ENCODE measurements at regions not wholly inside any gene's neighbourhood (a gene's known extent, or its start where the extent isn't known, plus 50 kb on each side); places are given as distances from the start of the nearest gene placed in this dataset.

DNA sequence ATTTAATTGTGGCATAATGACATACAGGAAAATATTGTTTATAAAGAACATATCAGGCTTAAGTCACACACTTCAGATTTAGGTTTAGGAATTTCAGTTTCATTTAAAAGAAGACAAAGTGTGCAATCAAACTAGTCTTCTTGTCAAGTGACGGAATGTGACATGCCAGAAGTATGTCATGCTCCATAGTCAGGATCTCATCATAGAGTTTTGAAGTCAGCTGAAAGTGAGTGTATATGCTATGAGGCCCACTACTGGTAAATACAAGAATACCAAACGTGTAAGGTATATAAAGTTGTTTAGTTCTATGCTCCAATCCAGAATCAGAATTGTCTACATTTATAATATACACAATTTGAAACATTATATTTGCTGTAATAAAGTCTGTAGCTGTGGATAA lies 988.4 kb downstream of the TBL1XR1 start:
- DNase-seq = no peak
- no peaks in the 10 kb centered on the region for H3K27me3 ChIP-seq
- no peaks in the 10 kb centered on the region for H3K4me1 ChIP-seq
- H3K36me3 ChIP-seq = no peaks in the 10 kb centered on the region
- H3K27ac ChIP-seq = no peak overlapping the region
- no peaks in the 10 kb centered on the region for H3K9me3 ChIP-seq
- intact Hi-C loops (cut with DNase I; ENCODE audit: low total_unique reads) = no loop called here
- no peak for TF ChIP-seq POLR2A (IDR thresholded peaks at IDR 0.05)
- TF ChIP-seq, protein P1, sequence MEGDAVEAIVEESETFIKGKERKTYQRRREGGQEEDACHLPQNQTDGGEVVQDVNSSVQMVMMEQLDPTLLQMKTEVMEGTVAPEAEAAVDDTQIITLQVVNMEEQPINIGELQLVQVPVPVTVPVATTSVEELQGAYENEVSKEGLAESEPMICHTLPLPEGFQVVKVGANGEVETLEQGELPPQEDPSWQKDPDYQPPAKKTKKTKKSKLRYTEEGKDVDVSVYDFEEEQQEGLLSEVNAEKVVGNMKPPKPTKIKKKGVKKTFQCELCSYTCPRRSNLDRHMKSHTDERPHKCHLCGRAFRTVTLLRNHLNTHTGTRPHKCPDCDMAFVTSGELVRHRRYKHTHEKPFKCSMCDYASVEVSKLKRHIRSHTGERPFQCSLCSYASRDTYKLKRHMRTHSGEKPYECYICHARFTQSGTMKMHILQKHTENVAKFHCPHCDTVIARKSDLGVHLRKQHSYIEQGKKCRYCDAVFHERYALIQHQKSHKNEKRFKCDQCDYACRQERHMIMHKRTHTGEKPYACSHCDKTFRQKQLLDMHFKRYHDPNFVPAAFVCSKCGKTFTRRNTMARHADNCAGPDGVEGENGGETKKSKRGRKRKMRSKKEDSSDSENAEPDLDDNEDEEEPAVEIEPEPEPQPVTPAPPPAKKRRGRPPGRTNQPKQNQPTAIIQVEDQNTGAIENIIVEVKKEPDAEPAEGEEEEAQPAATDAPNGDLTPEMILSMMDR (IDR thresholded peaks at IDR 0.05 in 4 of 5, conservative IDR thresholded peaks at IDR 0.05 in 1 of 5) = no peak
- H3K4me3 ChIP-seq = no peak overlapping the region
- in situ Hi-C loops (cut with MboI; ENCODE audit: low sequenced_read_pairs in 4 of 4) = no loop called here
- ATAC-seq = no peak

DNA sequence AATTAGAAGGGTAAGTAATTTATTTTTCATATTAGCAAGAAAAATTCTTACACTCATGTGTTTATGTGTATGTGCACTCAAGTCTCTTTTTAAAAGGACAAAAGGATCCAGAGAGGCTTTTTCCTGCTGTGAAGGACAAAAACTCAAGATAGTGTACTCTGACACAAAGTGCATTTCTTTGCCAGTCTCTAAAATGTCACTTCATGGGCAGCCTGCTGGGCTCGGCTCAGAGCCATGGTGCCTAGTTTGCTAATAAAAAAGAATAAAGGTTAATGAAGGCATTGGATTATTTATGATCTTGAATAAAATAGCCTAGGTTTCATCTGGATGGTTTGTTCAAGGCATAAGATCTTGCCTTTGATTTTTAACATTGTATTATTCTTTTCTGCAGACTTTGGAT lies 989.0 kb downstream of the TBL1XR1 start:
- ATAC-seq = no peak
- Histone ChIP-seq H3K4me1 (no peaks in the 10 kb centered on the region), H3K9me3 (no peaks in the 10 kb centered on the region), H3K36me3 (no peaks in the 10 kb centered on the region), H3K27ac (no peak overlapping the region), H3K4me3 (no peak overlapping the region), H3K27me3 (no peaks in the 10 kb centered on the region)
- TF ChIP-seq, protein P1 (IDR thresholded peaks at IDR 0.05 in 4 of 5, conservative IDR thresholded peaks at IDR 0.05 in 1 of 5) = no peak
- TF ChIP-seq POLR2A (IDR thresholded peaks at IDR 0.05) = no peak
- intact Hi-C loops (cut with DNase I; ENCODE audit: low total_unique reads) (no loop called here), in situ Hi-C loops (cut with MboI; ENCODE audit: low sequenced_read_pairs in 4 of 4) (no loop called here)
- no peak for DNase-seq

DNA sequence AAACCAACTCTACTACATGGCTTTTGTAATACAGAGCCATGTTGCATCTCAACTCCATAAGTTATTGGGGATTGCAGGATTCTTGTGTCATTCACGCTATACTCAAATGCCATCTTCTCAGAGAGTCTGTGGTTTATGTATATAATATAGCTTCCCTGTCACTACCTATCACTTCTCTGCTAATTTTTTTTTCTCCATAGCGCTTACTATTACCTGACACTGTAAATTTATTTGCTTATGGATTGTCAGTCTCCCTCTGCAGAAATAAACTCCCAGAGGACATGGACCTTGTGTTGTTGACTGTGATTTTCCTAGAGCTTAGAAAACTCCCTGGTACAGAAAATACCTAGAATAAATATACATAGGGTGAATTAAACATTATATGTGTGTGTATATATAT lies 990.5 kb downstream of the TBL1XR1 start:
- no peaks in the 10 kb centered on the region for H3K36me3 ChIP-seq
- no peaks in the 10 kb centered on the region for H3K9me3 ChIP-seq
- no peak for TF ChIP-seq POLR2A (IDR thresholded peaks at IDR 0.05)
- TF ChIP-seq, protein P1 (IDR thresholded peaks at IDR 0.05 in 4 of 5, conservative IDR thresholded peaks at IDR 0.05 in 1 of 5) = no peak
- H3K4me1 ChIP-seq = no peaks in the 10 kb centered on the region
- intact Hi-C loops (cut with DNase I; ENCODE audit: low total_unique reads) (no loop called here), in situ Hi-C loops (cut with MboI; ENCODE audit: low sequenced_read_pairs in 4 of 4) (no loop called here)
- no peaks in the 10 kb centered on the region for H3K27me3 ChIP-seq
- no peak overlapping the region for H3K27ac ChIP-seq
- no peak for DNase-seq
- ATAC-seq = no peak
- H3K4me3 ChIP-seq = no peak overlapping the region

DNA sequence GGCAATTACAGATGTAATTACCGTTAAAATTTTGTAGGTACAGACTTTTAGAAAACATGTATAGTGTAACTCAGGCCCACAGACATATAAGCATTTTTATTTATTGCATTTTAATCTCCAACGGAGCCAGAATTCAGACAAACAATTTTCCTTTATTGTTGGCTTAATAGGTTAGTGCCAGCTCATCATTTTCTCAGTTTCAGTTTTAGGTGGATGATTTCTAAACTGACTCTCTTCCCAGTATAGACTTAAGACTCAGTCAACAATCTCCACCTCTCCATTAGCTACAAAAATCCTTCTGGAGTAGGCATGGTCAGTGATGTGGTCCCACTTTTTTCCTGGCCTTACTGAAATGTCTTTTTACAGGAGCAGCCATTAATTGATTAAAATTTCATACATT lies 994.6 kb downstream of the TBL1XR1 start:
- no peaks in the 10 kb centered on the region for H3K4me1 ChIP-seq
- no peak overlapping the region for H3K4me3 ChIP-seq
- H3K36me3 ChIP-seq = no peaks in the 10 kb centered on the region
- TF ChIP-seq, protein P1 (IDR thresholded peaks at IDR 0.05 in 4 of 5, conservative IDR thresholded peaks at IDR 0.05 in 1 of 5) = no peak
- TF ChIP-seq POLR2A (IDR thresholded peaks at IDR 0.05) = no peak
- DNase-seq = no peak
- no peak overlapping the region for H3K27ac ChIP-seq
- ATAC-seq = no peak
- in situ Hi-C loops (cut with MboI; ENCODE audit: low sequenced_read_pairs in 4 of 4) = no loop called here
- H3K27me3 ChIP-seq = no peaks in the 10 kb centered on the region
- intact Hi-C loops (cut with DNase I; ENCODE audit: low total_unique reads) = no loop called here
- no peaks in the 10 kb centered on the region for H3K9me3 ChIP-seq

DNA sequence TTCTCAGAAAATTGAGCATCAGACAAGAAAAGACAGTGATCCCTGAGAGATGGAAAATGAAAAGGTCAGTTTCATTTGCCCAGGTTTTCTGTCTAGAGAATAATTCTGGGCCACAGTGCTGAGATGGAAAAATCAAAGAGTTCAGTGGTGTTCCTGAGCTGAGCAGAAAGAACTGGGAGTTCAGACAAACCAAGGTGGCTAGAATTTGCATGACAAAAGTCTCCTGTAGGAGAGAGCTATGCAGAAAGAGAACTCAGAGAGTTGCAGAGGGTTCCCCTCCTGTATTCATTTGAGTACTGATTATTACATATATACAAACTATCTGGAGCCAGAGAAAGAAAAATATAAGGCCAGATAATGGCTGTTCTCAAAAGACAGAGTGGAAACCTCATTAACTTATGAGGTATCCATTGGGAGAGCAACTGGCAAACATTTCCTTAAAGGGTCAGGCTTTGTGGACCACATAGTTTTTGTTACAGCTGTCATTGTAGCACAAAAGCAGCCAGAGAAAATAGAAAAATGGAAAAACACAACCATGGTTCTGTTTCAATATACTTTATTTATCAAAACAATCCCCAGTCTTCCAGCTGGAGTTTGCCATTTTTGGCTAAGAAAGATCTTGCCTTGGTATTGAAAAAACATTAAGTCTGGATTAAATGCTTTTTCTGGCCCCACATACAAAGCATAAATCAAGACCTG lies 1004.1 kb downstream of the TBL1XR1 start:
- ATAC-seq = no peak
- Histone ChIP-seq H3K27me3 (no peaks in the 10 kb centered on the region), H3K36me3 (no peaks in the 10 kb centered on the region), H3K4me1 (no peaks in the 10 kb centered on the region), H3K4me3 (no peak overlapping the region), H3K9me3 (no peaks in the 10 kb centered on the region), H3K27ac (no peak overlapping the region)
- no peak for DNase-seq
- TF ChIP-seq POLR2A (IDR thresholded peaks at IDR 0.05) = no peak
- TF ChIP-seq, protein P1 (IDR thresholded peaks at IDR 0.05 in 4 of 5, conservative IDR thresholded peaks at IDR 0.05 in 1 of 5) = no peak
- in situ Hi-C loops (cut with MboI; ENCODE audit: low sequenced_read_pairs in 4 of 4) (no loop called here), intact Hi-C loops (cut with DNase I; ENCODE audit: low total_unique reads) (no loop called here)

All from gastrocnemius medialis (tissue), 4 donors.